ENCODE measurements at regions not wholly inside any gene's neighbourhood (a gene's known extent, or its start where the extent isn't known, plus 50 kb on each side); places are given as distances from the start of the nearest gene placed in this dataset.
A peak's percentile ranks its signal among the peaks of the same experiment; 100 is the strongest.
"Not testable (repeated sequence)": the region's sequence is repeated elsewhere in the genome, so short reads cannot be mapped to it uniquely, and the experiment has no call there.

GRCh38 chr20:47863315-47863965, 78.2 kb upstream of the SULF2 start:
- no peak for DNase-seq (ENCODE audit: low spot score)

GRCh38 chr20:47862574-47863240, 77.4 kb upstream of the SULF2 start:
- no peak for DNase-seq (ENCODE audit: low spot score)

DNA sequence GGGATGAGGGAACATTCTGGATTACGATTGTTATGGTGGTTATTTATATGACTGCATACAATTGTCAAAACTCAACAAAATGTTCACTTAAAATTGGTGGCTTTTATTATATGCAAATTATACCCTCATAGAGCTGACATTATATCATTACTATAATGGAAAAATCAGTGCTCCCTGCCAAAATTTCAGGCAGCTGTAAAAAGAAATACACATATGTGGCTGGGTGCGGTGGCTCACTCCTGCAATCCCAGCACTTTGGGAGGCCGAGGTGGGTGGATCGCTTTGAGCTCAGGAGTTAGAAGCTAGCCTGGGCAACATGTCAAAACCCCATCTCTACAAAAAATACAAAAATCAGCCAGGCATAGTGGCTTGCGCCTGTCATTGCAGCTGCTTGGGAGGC, 75.8 kb upstream of the SULF2 start:
- no peak for DNase-seq (ENCODE audit: low spot score)

GRCh38 chr20:47860049-47860830, 75.0 kb upstream of the SULF2 start:
- DNase-seq (ENCODE audit: low spot score) = no peak

- DNase-seq (ENCODE audit: low spot score) = no peak
Measured at GRCh38 chr20:47859278-47859677, 74.0 kb upstream of the SULF2 start.

GRCh38 chr20:47857569-47858464, 72.5 kb upstream of the SULF2 start:
- DNase-seq (ENCODE audit: low spot score) = peak; percentile 91

DNA sequence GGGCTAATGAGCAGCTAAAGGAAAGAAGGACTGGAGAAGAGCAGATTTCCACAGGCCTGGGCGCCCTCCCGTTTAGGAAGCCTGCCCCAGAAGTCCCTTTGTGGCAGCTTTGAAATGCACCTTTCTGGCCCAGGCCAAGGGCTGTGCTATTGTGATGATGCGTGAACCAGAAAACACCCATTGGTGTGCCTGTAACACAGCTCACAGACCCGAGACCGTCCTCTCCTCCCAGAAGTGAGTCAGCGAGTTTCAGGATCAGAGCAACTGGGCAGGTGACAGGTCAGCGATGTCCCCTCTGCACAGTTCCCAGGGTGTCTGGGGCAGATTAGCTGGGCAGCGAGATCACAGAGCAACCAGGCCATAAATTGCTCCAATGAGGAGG, 71.9 kb upstream of the SULF2 start:
- DNase-seq (ENCODE audit: low spot score) = peak; percentile 91

- DNase-seq (ENCODE audit: low spot score) = no peak
Measured at GRCh38 chr20:47855799-47856198, 70.5 kb upstream of the SULF2 start.

- peak; percentile 63 for DNase-seq (ENCODE audit: low spot score)
Measured at GRCh38 chr20:47854687-47855212, 69.5 kb upstream of the SULF2 start.

DNA sequence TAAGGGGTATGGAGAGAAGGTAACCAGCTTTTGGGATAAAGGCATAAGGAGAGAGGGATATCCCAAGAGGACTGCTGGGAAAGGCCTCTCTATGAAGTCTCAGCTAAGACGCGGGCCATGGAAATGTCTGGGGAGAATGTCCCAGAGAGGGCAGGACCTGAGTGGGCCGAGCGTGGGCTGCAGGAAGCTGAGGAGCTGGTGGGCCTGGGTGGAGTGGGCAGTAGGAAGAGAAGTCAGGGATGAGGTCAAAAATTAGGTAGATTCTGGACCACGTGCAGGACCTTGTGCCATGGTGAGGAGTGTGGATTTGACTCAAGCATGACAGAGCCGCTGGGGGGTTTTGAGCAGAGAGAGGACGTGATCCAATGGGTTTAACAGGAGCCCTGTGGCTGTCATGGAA, 66.5 kb upstream of the SULF2 start:
- DNase-seq (ENCODE audit: low spot score) = no peak

GRCh38 chr20:47850146-47850545, 64.9 kb upstream of the SULF2 start:
- no peak for DNase-seq (ENCODE audit: low spot score)

GRCh38 chr20:47849596-47849995, 64.3 kb upstream of the SULF2 start:
- no peak for DNase-seq (ENCODE audit: low spot score)

DNA sequence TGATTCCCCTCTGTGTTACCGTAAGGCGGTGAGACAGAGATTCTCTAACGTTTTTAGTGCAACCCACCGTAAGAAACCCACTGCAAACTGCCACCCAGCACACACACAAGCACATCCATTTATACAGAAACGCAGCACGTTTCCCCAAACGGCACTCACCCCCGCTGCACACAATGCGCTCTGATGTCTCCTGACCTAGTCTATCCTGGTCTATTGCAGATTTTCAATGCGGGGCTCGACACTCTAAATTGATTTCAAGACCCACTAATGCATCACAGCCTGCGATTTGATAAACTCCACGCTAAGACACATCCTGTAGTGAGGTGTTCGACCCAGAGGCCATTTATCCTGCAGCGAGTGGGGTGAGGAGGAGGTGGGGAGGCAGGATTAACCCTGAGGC, 63.7 kb upstream of the SULF2 start:
- DNase-seq (ENCODE audit: low spot score) = no peak

- DNase-seq (ENCODE audit: low spot score) = peak; percentile 39
Measured at GRCh38 chr20:47848534-47848933, 63.3 kb upstream of the SULF2 start.

DNA sequence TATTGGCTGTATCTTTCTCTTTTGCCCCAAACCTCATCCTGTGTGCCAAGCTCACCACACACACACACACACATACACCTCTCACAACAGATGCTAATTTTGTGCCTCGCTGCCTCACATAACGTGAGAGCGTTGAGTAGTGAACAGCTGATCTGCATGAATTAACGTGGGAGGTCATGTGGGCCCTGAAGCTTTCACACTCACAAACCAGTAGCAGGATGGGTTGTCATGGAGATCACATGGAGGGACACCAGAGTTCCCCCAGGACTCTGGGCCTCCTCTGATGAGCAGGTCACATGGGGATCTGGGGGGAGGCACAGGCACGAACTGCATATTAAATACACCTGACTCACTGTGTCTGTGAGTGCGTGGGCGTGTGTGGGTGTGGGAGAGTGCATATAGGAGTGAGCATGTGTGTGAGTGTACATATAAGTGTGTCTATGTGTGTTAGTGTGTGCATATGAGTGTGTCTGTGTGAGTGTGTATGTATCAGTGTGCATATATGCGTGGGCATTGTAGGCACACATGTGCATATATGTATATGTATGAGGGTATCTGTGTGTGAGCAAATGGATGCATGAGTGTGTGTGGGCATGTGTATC, 62.7 kb upstream of the SULF2 start:
- peak; percentile 57 for DNase-seq (ENCODE audit: low spot score)

DNA sequence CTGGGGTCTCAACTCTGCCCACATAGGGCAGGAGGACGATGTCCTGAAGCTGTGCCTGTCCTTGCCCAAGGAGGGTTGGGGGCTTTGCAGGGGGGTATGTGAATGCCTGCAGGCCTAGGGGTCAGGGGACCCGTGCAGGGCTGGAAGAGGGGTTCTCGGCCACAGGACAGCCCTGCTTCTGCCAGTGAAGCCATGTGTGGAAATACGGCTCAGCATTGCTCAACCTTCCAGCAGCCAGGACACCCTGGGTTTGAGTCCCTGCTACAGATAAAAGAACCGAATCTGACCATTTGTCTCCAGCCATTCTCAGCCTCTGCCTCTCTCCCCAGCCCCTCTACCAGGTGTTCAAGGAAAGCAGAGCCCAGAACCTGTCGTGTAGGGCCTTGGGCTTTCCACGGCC, 61.9 kb upstream of the SULF2 start:
- not testable (repeated sequence) for DNase-seq (ENCODE audit: low spot score)

DNA sequence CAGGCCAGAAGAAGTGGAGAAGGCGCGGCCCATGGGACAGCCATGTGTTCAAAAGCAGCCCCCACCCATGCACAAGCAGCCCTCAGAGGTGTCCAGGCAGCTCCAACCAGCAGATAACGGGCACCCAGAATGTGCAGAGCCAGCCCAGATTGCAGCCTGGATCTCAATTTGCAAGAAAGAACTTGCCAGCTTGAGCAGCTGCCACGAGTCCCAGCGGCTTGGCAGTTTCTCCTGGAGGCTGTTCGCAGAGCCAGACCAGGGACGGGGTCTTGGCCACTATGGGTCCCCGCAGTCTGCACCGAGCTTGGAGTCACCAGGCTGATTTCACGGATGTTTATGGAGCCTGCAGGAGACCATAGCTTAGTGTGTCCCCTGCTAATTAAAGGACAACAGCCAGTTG, 61.4 kb upstream of the SULF2 start:
- DNase-seq (ENCODE audit: low spot score) = not testable (repeated sequence)

GRCh38 chr20:47845382-47845977, 60.2 kb upstream of the SULF2 start:
- not testable (repeated sequence) for DNase-seq (ENCODE audit: low spot score)

DNA sequence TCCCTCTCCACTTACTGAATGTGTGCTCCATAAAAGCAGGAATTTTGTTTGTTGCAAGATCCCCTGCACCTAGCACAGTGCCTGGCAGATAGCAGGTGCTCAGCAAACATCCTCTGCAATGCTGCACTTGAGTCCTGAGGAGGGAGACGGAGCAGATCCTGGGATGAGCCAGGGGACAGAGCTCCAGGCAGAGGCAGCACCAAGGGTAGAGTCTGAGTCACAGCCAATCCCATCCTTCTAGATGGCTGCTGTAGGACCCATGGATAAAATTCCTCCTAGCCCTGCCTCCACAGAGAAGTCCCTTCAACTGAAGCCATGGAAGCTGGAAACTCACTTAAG, 59.3 kb upstream of the SULF2 start:
- DNase-seq (ENCODE audit: low spot score) = peak; percentile 15

DNA sequence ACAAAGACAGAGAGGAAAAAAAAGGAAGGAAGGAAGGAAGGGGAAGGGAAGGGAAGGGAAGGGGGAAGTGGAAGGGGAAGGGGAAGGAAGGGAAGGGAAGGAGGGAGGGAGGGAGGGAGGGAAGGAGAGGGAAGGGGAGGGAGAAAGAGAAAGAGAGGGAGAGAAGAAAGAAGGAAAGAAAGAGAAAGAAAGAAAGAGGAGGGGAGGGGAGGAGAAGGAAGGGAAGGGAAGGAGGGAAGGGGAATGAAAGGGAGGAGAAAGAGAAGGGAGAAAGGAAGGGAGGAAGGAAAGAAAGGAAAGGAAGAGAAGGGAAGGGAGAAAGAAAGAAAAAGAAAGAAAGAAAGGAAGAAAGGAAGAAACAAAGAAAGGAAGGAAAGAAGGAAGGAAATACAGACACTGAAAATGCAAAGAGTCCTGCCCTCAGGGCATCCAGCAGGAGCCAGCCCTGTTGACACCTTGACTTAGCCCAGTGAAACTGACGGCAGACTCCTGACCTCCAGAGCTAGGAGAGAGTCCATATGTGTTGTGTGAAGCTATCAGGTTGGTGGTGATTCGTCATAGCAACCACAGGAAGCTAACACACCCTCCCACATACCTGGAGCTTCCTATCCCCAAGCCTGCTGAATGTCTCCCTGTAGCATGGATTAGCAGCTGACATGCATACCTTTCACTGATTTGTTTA, 58.7 kb upstream of the SULF2 start:
- peak; percentile 68 for DNase-seq (ENCODE audit: low spot score)

- DNase-seq (ENCODE audit: low spot score) = not testable (repeated sequence)
Measured at GRCh38 chr20:47842950-47843349, 57.7 kb upstream of the SULF2 start.
